Urinary bladder (tissue), 3 donors: ENCODE measurements at regions not wholly inside any gene's neighbourhood (a gene's known extent, or its start where the extent isn't known, plus 50 kb on each side); places are given as distances from the start of the nearest gene placed in this dataset.

Experiments
- DNase-seq: peaks from one replicate; pipeline ENCODE4 v3.0.0-alpha.2; 2015; ENCODE audit errors: extremely low spot score
- H3K27ac ChIP-seq: one replicate; pipeline ENCODE4 v1.5.1; 2013; ENCODE audit warnings: low read depth, mild to moderate bottlenecking, moderate library complexity
- H3K36me3 ChIP-seq: one replicate; pipeline ENCODE4 v1.6.1; 2013; ENCODE audit warnings: mild to moderate bottlenecking, moderate library complexity; ENCODE audit not compliant: insufficient read depth
- H3K4me1 ChIP-seq: one replicate; pipeline ENCODE4 v1.6.1; 2013; ENCODE audit warnings: mild to moderate bottlenecking, moderate library complexity; ENCODE audit not compliant: insufficient read depth
- H3K4me3 ChIP-seq: one replicate; pipeline ENCODE4 v1.5.1; 2013; ENCODE audit warnings: low read depth, low read length
- WGBS: extraction: QIAGEN DNeasy Blood & Tissue Kit; methylation state at CpG from one replicate; pipeline ENCODE4 v1.1.7; 2013; 5-methylcytosine and 5-hydroxymethylcytosine counted together
- donor health status: healthy with polysubstance abuse.
- donor health status: healthy.

GRCh38 chr18:47593744-47594472, 336.6 kb downstream of the SMAD2 start:
- Histone ChIP-seq H3K4me1 (no peaks in the 10 kb centered on the region), H3K4me3 (no peak overlapping the region), H3K27ac (no peak overlapping the region), H3K36me3 (no peaks in the 10 kb centered on the region)
- WGBS: 20% methylated on average over 13 of the region's 13 CpGs
- DNase-seq: no peak

DNA sequence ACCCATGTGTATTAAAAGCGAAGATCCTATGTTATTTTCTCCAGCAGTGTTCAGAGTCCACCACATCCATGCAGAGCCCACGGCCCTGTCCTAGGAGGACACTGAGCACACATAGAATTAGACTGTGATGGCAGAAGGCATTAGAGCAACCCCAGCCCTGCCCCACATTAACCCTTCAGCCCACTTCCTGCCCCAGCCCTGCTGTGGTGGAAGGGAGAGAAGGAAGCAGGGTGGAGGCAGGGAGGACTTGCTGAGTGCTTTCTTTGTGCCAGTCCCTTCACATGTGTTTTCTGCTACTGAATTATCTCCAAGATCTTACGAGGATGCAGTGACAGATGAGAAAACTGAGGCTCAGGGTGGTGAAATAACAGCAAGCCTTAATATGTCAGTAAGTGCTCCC, 339.0 kb downstream of the SMAD2 start:
- H3K27ac ChIP-seq: no peak overlapping the region
- no peaks in the 10 kb centered on the region for H3K36me3 ChIP-seq
- no peak for DNase-seq
- 54% methylated on average over 3 of the region's 3 CpGs for WGBS
- H3K4me1 ChIP-seq: no peaks in the 10 kb centered on the region
- no peak overlapping the region for H3K4me3 ChIP-seq

DNA sequence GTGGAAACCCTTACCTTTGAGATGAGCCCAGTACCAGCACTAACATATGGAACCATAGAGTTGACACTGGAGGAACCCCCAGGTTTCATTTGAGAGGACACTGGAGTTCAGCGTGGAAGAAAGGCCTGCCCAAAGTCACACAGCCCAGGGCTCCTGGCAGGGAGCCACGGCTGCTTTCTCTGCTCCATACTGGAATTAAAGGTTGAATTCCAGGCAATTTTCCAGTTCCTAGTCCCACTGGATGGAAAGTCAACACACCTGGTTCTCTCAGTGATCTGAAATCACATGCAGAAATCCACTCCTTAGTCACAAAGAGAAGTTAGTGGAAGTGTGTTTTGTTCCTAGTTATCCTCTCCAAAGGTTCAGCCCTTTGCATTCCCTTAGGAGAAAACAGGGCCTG, 336.1 kb upstream of the SKOR2 start:
- Histone ChIP-seq H3K27ac (no peak overlapping the region), H3K4me1 (no peaks in the 10 kb centered on the region), H3K36me3 (no peaks in the 10 kb centered on the region), H3K4me3 (no peak overlapping the region)
- 62% methylated on average over 2 of the region's 2 CpGs for WGBS
- DNase-seq: no peak

- H3K27ac ChIP-seq: no peak overlapping the region
- DNase-seq: no peak
- H3K4me1 ChIP-seq: no peaks in the 10 kb centered on the region
- no peaks in the 10 kb centered on the region for H3K36me3 ChIP-seq
- H3K4me3 ChIP-seq: no peak overlapping the region
- WGBS: 64% methylated on average over 2 of the region's 2 CpGs
Observed at GRCh38 chr18:47586418-47587070, 335.1 kb upstream of the SKOR2 start.

- no peak for DNase-seq
- Histone ChIP-seq H3K4me1 (no peaks in the 10 kb centered on the region), H3K4me3 (no peak overlapping the region), H3K36me3 (no peaks in the 10 kb centered on the region), H3K27ac (no peak overlapping the region)
- WGBS: 48% methylated on average over 6 of the region's 6 CpGs
Observed at GRCh38 chr18:47585914-47586313, 334.5 kb upstream of the SKOR2 start.

DNA sequence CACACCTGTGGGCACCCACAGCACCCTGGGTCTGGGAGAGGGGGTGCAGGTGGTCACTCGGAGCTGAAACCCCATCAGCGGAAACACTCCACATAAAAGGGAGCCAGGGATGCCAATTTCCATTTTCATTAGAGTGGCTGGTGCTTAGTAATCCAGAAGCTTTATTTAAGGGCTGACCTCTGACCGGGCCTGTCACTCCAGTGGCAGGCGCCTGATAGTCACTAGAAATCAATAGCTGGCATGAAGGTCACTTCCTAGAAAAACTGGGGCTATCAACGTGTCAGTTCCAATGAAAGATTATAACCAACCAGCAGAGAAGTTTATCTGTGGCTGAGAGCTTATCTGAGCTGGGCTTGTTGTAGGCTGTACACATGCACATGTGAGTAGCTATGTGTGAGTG, 333.7 kb upstream of the SKOR2 start:
- no peak for DNase-seq
- Histone ChIP-seq H3K4me3 (no peak overlapping the region), H3K27ac (no peak overlapping the region), H3K36me3 (no peaks in the 10 kb centered on the region), H3K4me1 (no peaks in the 10 kb centered on the region)
- WGBS: 41% methylated on average over 5 of the region's 5 CpGs

- WGBS: 9% methylated on average over 3 of the region's 3 CpGs
- Histone ChIP-seq H3K4me1 (no peaks in the 10 kb centered on the region), H3K4me3 (no peak overlapping the region), H3K27ac (no peak overlapping the region), H3K36me3 (no peaks in the 10 kb centered on the region)
- no peak for DNase-seq
Observed at GRCh38 chr18:47582093-47582492, 330.6 kb upstream of the SKOR2 start.

DNA sequence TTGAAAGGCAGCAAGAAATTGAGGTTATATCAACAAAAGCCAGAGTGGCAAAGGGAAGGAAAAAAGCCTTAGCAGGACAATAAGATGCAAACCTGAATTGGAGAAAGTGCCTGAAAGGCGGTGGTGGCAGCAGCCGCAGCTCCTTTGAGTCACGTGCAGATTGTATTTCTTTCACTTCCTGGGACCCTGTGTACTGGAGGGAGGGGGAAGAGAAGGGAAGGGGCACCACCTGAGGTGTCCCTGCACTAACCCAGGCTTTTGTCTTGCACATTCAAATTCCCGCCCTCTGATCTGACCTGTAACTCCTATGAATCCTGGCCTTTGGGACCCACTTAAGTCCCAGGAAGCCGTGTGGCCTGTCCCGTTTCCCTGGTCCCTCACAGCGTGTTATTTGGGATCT, 326.1 kb upstream of the SKOR2 start:
- 44% methylated on average over 7 of the region's 7 CpGs for WGBS
- H3K27ac ChIP-seq: no peak overlapping the region
- H3K36me3 ChIP-seq: no peaks in the 10 kb centered on the region
- no peak for DNase-seq
- H3K4me1 ChIP-seq: no peaks in the 10 kb centered on the region
- H3K4me3 ChIP-seq: no peak overlapping the region

- 13% methylated on average over 6 of the region's 6 CpGs for WGBS
- H3K27ac ChIP-seq: no peak overlapping the region
Observed at GRCh38 chr18:47574966-47575365, 323.5 kb upstream of the SKOR2 start.

DNA sequence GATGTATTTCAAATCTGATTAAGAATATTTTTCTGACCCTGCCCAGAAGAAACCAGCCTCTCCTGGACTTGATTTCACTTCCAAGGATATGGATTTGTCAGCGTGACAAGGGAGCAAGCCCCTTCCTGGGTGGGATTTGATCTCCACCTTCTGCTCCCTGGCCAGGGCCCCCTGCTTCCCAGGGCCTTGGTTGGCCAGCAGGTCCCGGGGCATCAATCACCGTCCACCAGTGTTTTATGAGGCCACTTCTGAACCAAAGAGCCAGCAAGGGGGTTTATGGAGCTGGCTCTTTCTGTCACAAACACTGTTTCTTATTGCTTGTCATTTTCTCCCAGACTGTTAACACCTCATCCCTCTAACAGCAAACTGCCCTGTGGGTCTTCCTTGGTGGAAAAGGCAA, 320.5 kb upstream of the SKOR2 start:
- DNase-seq: no peak
- no peaks in the 10 kb centered on the region for H3K36me3 ChIP-seq
- 25% methylated on average over 3 of the region's 3 CpGs for WGBS
- no peak overlapping the region for H3K27ac ChIP-seq
- no peaks in the 10 kb centered on the region for H3K4me1 ChIP-seq
- H3K4me3 ChIP-seq: no peak overlapping the region

More at GRCh38 chr18:47574966-47575365, 323.5 kb upstream of the SKOR2 start:
- Histone ChIP-seq H3K4me1 (no peaks in the 10 kb centered on the region), H3K4me3 (no peak overlapping the region), H3K36me3 (no peaks in the 10 kb centered on the region)
- DNase-seq: no peak

GRCh38 chr18:47566809-47567208, 315.3 kb upstream of the SKOR2 start:
- no peak overlapping the region for H3K4me3 ChIP-seq
- no peaks in the 10 kb centered on the region for H3K36me3 ChIP-seq
- no peaks in the 10 kb centered on the region for H3K4me1 ChIP-seq
- 82% methylated on average over 1 of the region's 1 CpG for WGBS
- H3K27ac ChIP-seq: no peak overlapping the region
- no peak for DNase-seq

DNA sequence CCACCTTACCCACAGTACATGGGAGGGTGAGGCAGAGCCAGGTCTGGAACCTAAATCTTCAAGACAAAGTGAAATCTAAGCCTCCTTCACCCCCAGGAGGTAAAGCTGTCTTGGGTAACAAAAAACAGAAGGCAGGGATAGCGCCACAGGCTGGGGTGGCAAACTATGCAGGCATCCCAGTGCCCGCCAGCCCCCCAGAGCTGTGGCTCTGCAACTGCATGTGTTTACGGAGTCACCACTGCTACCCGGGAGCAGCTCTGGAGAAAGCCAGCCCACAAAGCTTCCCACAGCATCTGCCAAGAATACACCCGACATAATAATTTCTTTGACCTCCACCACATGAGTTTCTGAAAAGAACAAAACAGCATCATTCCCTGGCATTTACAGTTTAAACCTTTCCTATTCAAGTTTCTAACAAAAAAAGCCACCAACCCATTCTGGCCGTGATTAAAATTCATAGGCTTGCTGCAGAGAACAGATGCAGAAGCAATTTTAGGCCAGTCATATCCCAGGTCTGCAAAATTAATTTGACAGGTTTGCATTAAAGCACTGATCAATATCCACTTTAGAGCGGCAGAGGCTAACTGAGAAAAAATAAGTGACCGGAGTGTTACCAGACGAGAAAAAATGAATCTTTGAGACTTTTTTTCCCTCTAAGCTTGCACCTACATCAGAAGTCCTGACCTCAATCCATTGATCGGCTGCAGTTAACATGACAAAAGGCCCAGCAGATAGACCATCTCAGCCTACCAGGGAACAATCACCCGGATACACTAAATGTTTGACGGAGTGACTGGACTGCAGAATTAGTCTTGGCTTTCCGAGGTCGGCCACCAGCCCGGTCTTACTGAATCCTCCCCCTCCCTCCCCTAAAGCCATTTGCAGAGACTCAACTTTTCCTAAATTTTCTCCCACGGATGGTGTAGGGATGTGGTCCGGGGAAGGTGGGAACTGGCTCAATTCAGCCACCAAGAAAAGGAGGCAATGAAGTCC, 309.6 kb upstream of the SKOR2 start:
- Histone ChIP-seq H3K36me3 (no peaks in the 10 kb centered on the region), H3K27ac (no peak overlapping the region), H3K4me3 (no peak overlapping the region), H3K4me1 (no peaks in the 10 kb centered on the region)
- WGBS: 37% methylated on average over 17 of the region's 17 CpGs
- DNase-seq: no peak

- WGBS: 43% methylated on average over 4 of the region's 4 CpGs
- Histone ChIP-seq H3K36me3 (no peaks in the 10 kb centered on the region), H3K4me3 (no peak overlapping the region), H3K4me1 (no peaks in the 10 kb centered on the region), H3K27ac (no peak overlapping the region)
- no peak for DNase-seq
Observed at GRCh38 chr18:47558110-47558750, 306.8 kb upstream of the SKOR2 start.
